SK-N-MC (cell line): ENCODE measurements at regions not wholly inside any gene's neighbourhood (a gene's known extent, or its start where the extent isn't known, plus 50 kb on each side); places are given as distances from the start of the nearest gene placed in this dataset.

Source experiments
- DNase-seq: peaks from one replicate; pipeline ENCODE4 v3.0.0-alpha.2; 2011; ENCODE audit warnings: low read depth, low spot score
- H3K27ac ChIP-seq: fragments of 200-600 bp; sonication (generic); 2 replicates; pipeline ENCODE4 v1.5.1; 2016; ENCODE audit warnings: mixed run types
- H3K36me3 ChIP-seq: fragments of 200-600 bp; sonication (generic); 2 replicates; pipeline ENCODE4 v1.6.1; 2017; ENCODE audit warnings: antibody characterized with exemption, low read length, mixed read lengths; ENCODE audit not compliant: insufficient read depth
- H3K4me3 ChIP-seq: fragments of 200-600 bp; sonication (generic); 2 replicates; pipeline ENCODE4 v1.5.1; 2016
- H3K9ac ChIP-seq: fragments of 200-600 bp; sonication (generic); 2 replicates; pipeline ENCODE4 v1.8.0; 2017; ENCODE audit warnings: mixed run types, mixed read lengths; ENCODE audit not compliant: insufficient read length
- H3K9me3 ChIP-seq: fragments of 200-600 bp; sonication (generic); 2 replicates; pipeline ENCODE4 v1.6.1; 2017; ENCODE audit warnings: low read depth, mild to moderate bottlenecking, antibody characterized with exemption, low read length, moderate library complexity, mixed read lengths
- EZH2 ChIP-seq: fragments of 200-600 bp; sonication (generic); IDR thresholded peaks from one replicate; pipeline ENCODE4 v1.6.1; 2017; ENCODE audit warnings: antibody characterized with exemption
- FOXP2 ChIP-seq: optimal IDR thresholded peaks from 2 replicates; pipeline ENCODE3; 2011; ENCODE audit warnings: mild to moderate bottlenecking, moderate library complexity; ENCODE audit not compliant: insufficient read depth; ENCODE audit errors: extremely low read length, control extremely low read depth
- POLR2AphosphoS5 ChIP-seq: IDR thresholded peaks from 2 replicates; pipeline ENCODE4 v1.6.1; 2012; ENCODE audit warnings: mild to moderate bottlenecking, low read depth, low read length, borderline replicate concordance

- TF ChIP-seq EZH2 (no peak), POLR2AphosphoS5 (no peak), FOXP2 (no peak)
- no peak overlapping the region for H3K9ac ChIP-seq
- H3K27ac ChIP-seq = no peak overlapping the region
- DNase-seq = no peak
- H3K9me3 ChIP-seq = no peaks in the 10 kb centered on the region
- peak overlapping the region; percentile 15; the same call in 1 of the 2 replicates for H3K4me3 ChIP-seq
- H3K36me3 ChIP-seq = no peaks in the 10 kb centered on the region
Measured at GRCh38 chr14:44383636-44384035, 123.4 kb downstream of the FSCB start.

- no peak for TF ChIP-seq FOXP2
- no peak for TF ChIP-seq EZH2
- no peak for TF ChIP-seq POLR2AphosphoS5
- no peak for DNase-seq
- Histone ChIP-seq H3K4me3 (no peak overlapping the region), H3K27ac (no peak overlapping the region), H3K9ac (no peak overlapping the region), H3K36me3 (no peaks in the 10 kb centered on the region), H3K9me3 (peaks cover 6% of the 10 kb centered on the region; the same call in 1 of the 2 replicates)
Measured at GRCh38 chr14:44379292-44379977, 127.6 kb downstream of the FSCB start.

- Histone ChIP-seq H3K27ac (no peak overlapping the region), H3K4me3 (no peak overlapping the region), H3K9ac (no peak overlapping the region), H3K36me3 (no peaks in the 10 kb centered on the region), H3K9me3 (peaks cover 6% of the 10 kb centered on the region; the same call in 1 of the 2 replicates)
- no peak for TF ChIP-seq POLR2AphosphoS5
- TF ChIP-seq FOXP2 = no peak
- no peak for TF ChIP-seq EZH2
- no peak for DNase-seq
Measured at GRCh38 chr14:44374906-44375305, 132.2 kb downstream of the FSCB start.

- H3K9ac ChIP-seq = no peak overlapping the region
- H3K4me3 ChIP-seq = no peak overlapping the region
- no peaks in the 10 kb centered on the region for H3K36me3 ChIP-seq
- no peak overlapping the region for H3K27ac ChIP-seq
- TF ChIP-seq EZH2 = no peak
- peaks cover 3% of the 10 kb centered on the region; the same call in 1 of the 2 replicates for H3K9me3 ChIP-seq
- DNase-seq = no peak
Measured at GRCh38 chr14:44372807-44373489, 134.1 kb downstream of the FSCB start.

- H3K9me3 ChIP-seq = peaks cover 3% of the 10 kb centered on the region; the same call in 1 of the 2 replicates
- TF ChIP-seq EZH2 (no peak), POLR2AphosphoS5 (no peak), FOXP2 (no peak)
- no peak for DNase-seq
- H3K27ac ChIP-seq = no peak overlapping the region
- H3K9ac ChIP-seq = no peak overlapping the region
- H3K4me3 ChIP-seq = no peak overlapping the region
- H3K36me3 ChIP-seq = no peaks in the 10 kb centered on the region
Measured at GRCh38 chr14:44372231-44372630, 134.9 kb downstream of the FSCB start.

- DNase-seq = no peak
- H3K4me3 ChIP-seq = no peak overlapping the region
- no peaks in the 10 kb centered on the region for H3K36me3 ChIP-seq
- H3K9me3 ChIP-seq = no peaks in the 10 kb centered on the region; the same call in 1 of the 2 replicates
- no peak overlapping the region for H3K9ac ChIP-seq
- H3K27ac ChIP-seq = peak overlapping the region; percentile 26; the same call in 1 of the 2 replicates
- TF ChIP-seq POLR2AphosphoS5 = no peak
- no peak for TF ChIP-seq EZH2
- TF ChIP-seq FOXP2 = no peak
Measured at GRCh38 chr14:44370727-44371126, 136.4 kb downstream of the FSCB start.

GRCh38 chr14:44369401-44370123 lies 137.5 kb downstream of the FSCB start:
- Histone ChIP-seq H3K4me3 (no peak overlapping the region), H3K9me3 (no peaks in the 10 kb centered on the region; the same call in 1 of the 2 replicates), H3K36me3 (no peaks in the 10 kb centered on the region), H3K27ac (no peak overlapping the region), H3K9ac (no peak overlapping the region)
- DNase-seq = no peak
- TF ChIP-seq FOXP2 = no peak
- TF ChIP-seq EZH2 = no peak
- no peak for TF ChIP-seq POLR2AphosphoS5

- Histone ChIP-seq H3K4me3 (no peak overlapping the region), H3K27ac (no peak overlapping the region), H3K9me3 (no peaks in the 10 kb centered on the region), H3K9ac (no peak overlapping the region), H3K36me3 (no peaks in the 10 kb centered on the region)
- no peak for DNase-seq
- TF ChIP-seq FOXP2 = no peak
- no peak for TF ChIP-seq POLR2AphosphoS5
- no peak for TF ChIP-seq EZH2
Measured at GRCh38 chr14:44361083-44361482, 146.0 kb downstream of the FSCB start.
